OCI-LY7 (cell line): ENCODE measurements at regions not wholly inside any gene's neighbourhood (a gene's known extent, or its start where the extent isn't known, plus 50 kb on each side); places are given as distances from the start of the nearest gene placed in this dataset.

Experiments
- BruUV-seq: library from RNA; stranded (reverse); fragments of 400-500 nt; replicated peaks from 2 replicates; lab custom pipeline; 2021; lab: Mats Ljungman, UMichigan
- CTCF ChIA-PET: fragments of 300-600 bp; sonication (Branson Sonifier 250); formaldehyde crosslinking; loops from one replicate; lab custom pipeline; 2022; ENCODE audit warnings: antibody characterized with exemption; ENCODE audit not compliant: unreplicated experiment; lab: Charles Lee
- POLR2A ChIA-PET: fragments of 300-600 bp; sonication (Branson Sonifier 250); formaldehyde crosslinking; loops from one replicate; lab custom pipeline; 2022; ENCODE audit warnings: antibody characterized with exemption; lab: Charles Lee
- DNase-seq: peaks from one replicate; pipeline ENCODE4 v3.0.0-alpha.2; 2015; ENCODE audit warnings: low spot score
- H2AFZ ChIP-seq: fragments of 200-600 bp; sonication (generic), shearing (Covaris generic); 2 replicates; pipeline ENCODE4 v1.6.1; 2014; ENCODE audit warnings: mild to moderate bottlenecking, antibody characterized with exemption, low read length, moderate library complexity
- H3K27ac ChIP-seq: fragments of 200-600 bp; sonication (generic); 2 replicates; pipeline ENCODE4 v1.5.1; 2014; ENCODE audit warnings: mixed run types, low read depth, mild to moderate bottlenecking, moderate library complexity, low read length, inconsistent platforms; ENCODE audit not compliant: poor library complexity, severe bottlenecking
- H3K36me3 ChIP-seq: fragments of 200-600 bp; sonication (generic); 2 replicates; pipeline ENCODE4 v1.6.1; 2014; ENCODE audit warnings: mild to moderate bottlenecking, antibody characterized with exemption, low read length, moderate library complexity, mixed read lengths; ENCODE audit not compliant: insufficient read depth
- H3K4me1 ChIP-seq: fragments of 200-600 bp; sonication (generic); 2 replicates; pipeline ENCODE4 v1.5.1; 2014; ENCODE audit warnings: mild to moderate bottlenecking, low read length; ENCODE audit not compliant: insufficient read depth, poor library complexity, severe bottlenecking
- H3K4me2 ChIP-seq: fragments of 200-600 bp; sonication (generic); 2 replicates; pipeline ENCODE4 v1.6.1; 2014; ENCODE audit warnings: mild to moderate bottlenecking, low read length
- H3K4me3 ChIP-seq: fragments of 200-600 bp; sonication (generic); 2 replicates; pipeline ENCODE4 v1.5.1; 2014; ENCODE audit warnings: mild to moderate bottlenecking, low read depth, low read length; ENCODE audit not compliant: poor library complexity, severe bottlenecking
- H3K79me2 ChIP-seq: fragments of 200-600 bp; sonication (generic); 2 replicates; pipeline ENCODE4 v1.6.1; 2016; ENCODE audit warnings: low read depth, mild to moderate bottlenecking, low read length, moderate library complexity, mixed read lengths; ENCODE audit not compliant: insufficient read depth
- H3K9me2 ChIP-seq: fragments of 200-600 bp; sonication (generic); 2 replicates; pipeline ENCODE4 v1.6.1; 2016; ENCODE audit warnings: mild to moderate bottlenecking, low read length, mixed read lengths; ENCODE audit not compliant: insufficient read depth
- H3K9me3 ChIP-seq: fragments of 200-600 bp; sonication (generic); 2 replicates; pipeline ENCODE4 v1.6.1; 2014; ENCODE audit warnings: mild to moderate bottlenecking, mixed run types, low read length, mixed read lengths
- H4K20me1 ChIP-seq: fragments of 200-600 bp; sonication (generic); 2 replicates; pipeline ENCODE4 v1.6.1; 2014; ENCODE audit warnings: mild to moderate bottlenecking, antibody characterized with exemption, low read length, moderate library complexity, mixed read lengths; ENCODE audit not compliant: insufficient read depth
- CTCF ChIP-seq: fragments of 200-600 bp; sonication (generic); conservative IDR thresholded peaks from 2 replicates; pipeline ENCODE4 v1.5.1; 2014; ENCODE audit warnings: mild to moderate bottlenecking, antibody characterized with exemption, low read length, moderate library complexity, mixed read lengths
- EZH2phosphoT487 ChIP-seq: fragments of 200-600 bp; sonication (generic); IDR thresholded peaks from 2 replicates; pipeline ENCODE4 v1.6.1; 2018; ENCODE audit warnings: low read depth, borderline replicate concordance, mild to moderate bottlenecking, mixed run types, antibody characterized with exemption, low read length, moderate library complexity, mixed read lengths
- intact Hi-C: fragments of 100-400 bp; cut with micrococcal nuclease; formaldehyde crosslinking; loops from one replicate; pipeline ENCODE4 v1.10.0; 2022; ENCODE audit not compliant: unreplicated experiment

GRCh38 chr13:53101883-53102282 lies 73.3 kb downstream of the OLFM4 start:
- Histone ChIP-seq H3K79me2 (no peaks in the 10 kb centered on the region), H3K36me3 (no peaks in the 10 kb centered on the region), H2AFZ (no peak overlapping the region), H3K27ac (no peak overlapping the region), H3K4me1 (no peaks in the 10 kb centered on the region), H3K4me2 (no peak overlapping the region), H3K9me3 (no peaks in the 10 kb centered on the region), H4K20me1 (no peaks in the 10 kb centered on the region), H3K9me2 (no peaks in the 10 kb centered on the region), H3K4me3 (no peak overlapping the region)
- intact Hi-C loops: no loop called here
- POLR2A ChIA-PET: no interaction called here
- no peak for DNase-seq
- CTCF ChIA-PET: no interaction called here
- BruUV-seq: no TSS peak
- no peak for TF ChIP-seq EZH2phosphoT487
- TF ChIP-seq CTCF: no peak

GRCh38 chr13:53104136-53104535 lies 75.5 kb downstream of the OLFM4 start:
- no peaks in the 10 kb centered on the region for H3K9me2 ChIP-seq
- H2AFZ ChIP-seq: no peak overlapping the region
- POLR2A ChIA-PET: no interaction called here
- H3K4me1 ChIP-seq: no peaks in the 10 kb centered on the region
- H3K79me2 ChIP-seq: no peaks in the 10 kb centered on the region
- no peak overlapping the region for H3K27ac ChIP-seq
- DNase-seq: no peak
- H4K20me1 ChIP-seq: no peaks in the 10 kb centered on the region
- TF ChIP-seq EZH2phosphoT487: no peak
- no peak for TF ChIP-seq CTCF
- no peak overlapping the region for H3K4me3 ChIP-seq
- intact Hi-C loops: no loop called here
- CTCF ChIA-PET: no interaction called here
- H3K4me2 ChIP-seq: no peak overlapping the region
- BruUV-seq: no TSS peak
- no peaks in the 10 kb centered on the region for H3K36me3 ChIP-seq
- no peaks in the 10 kb centered on the region for H3K9me3 ChIP-seq

GRCh38 chr13:53105477-53105876 lies 76.9 kb downstream of the OLFM4 start:
- ChIA-PET POLR2A (no interaction called here), CTCF (no interaction called here)
- Histone ChIP-seq H3K4me3 (no peak overlapping the region), H3K9me3 (no peaks in the 10 kb centered on the region), H2AFZ (no peak overlapping the region), H3K4me1 (no peaks in the 10 kb centered on the region), H3K36me3 (no peaks in the 10 kb centered on the region), H3K9me2 (no peaks in the 10 kb centered on the region), H3K4me2 (no peak overlapping the region), H3K27ac (no peak overlapping the region), H3K79me2 (no peaks in the 10 kb centered on the region), H4K20me1 (no peaks in the 10 kb centered on the region)
- intact Hi-C loops: no loop called here
- no peak for TF ChIP-seq CTCF
- no peak for TF ChIP-seq EZH2phosphoT487
- no TSS peak for BruUV-seq
- no peak for DNase-seq
